ENCODE measurements at regions not wholly inside any gene's neighbourhood (a gene's known extent, or its start where the extent isn't known, plus 50 kb on each side); places are given as distances from the start of the nearest gene placed in this dataset.

GRCh38 chr9:106321394-106322180 is 541.4 kb upstream of the ZNF462 start:
- TF ChIP-seq CTCF (IDR thresholded peaks at IDR 0.05; ENCODE audit: low read depth, low read length) (no peak), POLR2A (IDR thresholded peaks at IDR 0.05; ENCODE audit: extremely low read depth, insufficient read length) (no peak)
- TF ChIP-seq, protein P1, sequence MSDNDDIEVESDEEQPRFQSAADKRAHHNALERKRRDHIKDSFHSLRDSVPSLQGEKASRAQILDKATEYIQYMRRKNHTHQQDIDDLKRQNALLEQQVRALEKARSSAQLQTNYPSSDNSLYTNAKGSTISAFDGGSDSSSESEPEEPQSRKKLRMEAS (IDR thresholded peaks at IDR 0.05; ENCODE audit: low read depth, low read length), result no peak

Measured in NB4 (cell line).